Activated T-helper 2 cell treated with anti-CD3 and anti-CD28 coated beads, Interferon-gamma antibody, Interleukin-2, Interleukin-4, amounts not matched to agents 10 μg/mL and 5 μg/mL and 100 μg/mL, durations not matched to agents 14 hours and 24 hours and 36 hours (primary cell): ENCODE measurements at regions not wholly inside any gene's neighbourhood (a gene's known extent, or its start where the extent isn't known, plus 50 kb on each side); places are given as distances from the start of the nearest gene placed in this dataset.
"Not testable (repeated sequence)": the region's sequence is repeated elsewhere in the genome, so short reads cannot be mapped to it uniquely, and the experiment has no call there.

ENCODE experiments used
- DNase-seq: peaks from one replicate; pipeline ENCODE4 v3.0.0; 2021; ENCODE audit warnings: low spot score
- H3K27ac Mint-ChIP-seq: one replicate; pipeline ENCODE4 v1.8.0; 2021; ENCODE audit warnings: mixed read lengths
- H3K27me3 Mint-ChIP-seq: one replicate; pipeline ENCODE4 v1.8.0; 2021; ENCODE audit warnings: low read depth, mixed read lengths
- H3K36me3 Mint-ChIP-seq: one replicate; pipeline ENCODE4 v1.8.0; 2021; ENCODE audit warnings: low read depth, mixed read lengths
- H3K4me1 Mint-ChIP-seq: one replicate; pipeline ENCODE4 v1.8.0; 2021; ENCODE audit warnings: low read depth, mixed read lengths
- H3K4me3 Mint-ChIP-seq: one replicate; pipeline ENCODE4 v1.8.0; 2021; ENCODE audit warnings: low read depth, mild to moderate bottlenecking, moderate library complexity, mixed read lengths
- H3K9me3 Mint-ChIP-seq: one replicate; pipeline ENCODE4 v1.8.0; 2021; ENCODE audit warnings: mixed read lengths
- intact Hi-C: fragments of 100-400 bp; cut with micrococcal nuclease; formaldehyde crosslinking; loops from one replicate; pipeline ENCODE4 v1.15.1; 2023

DNA sequence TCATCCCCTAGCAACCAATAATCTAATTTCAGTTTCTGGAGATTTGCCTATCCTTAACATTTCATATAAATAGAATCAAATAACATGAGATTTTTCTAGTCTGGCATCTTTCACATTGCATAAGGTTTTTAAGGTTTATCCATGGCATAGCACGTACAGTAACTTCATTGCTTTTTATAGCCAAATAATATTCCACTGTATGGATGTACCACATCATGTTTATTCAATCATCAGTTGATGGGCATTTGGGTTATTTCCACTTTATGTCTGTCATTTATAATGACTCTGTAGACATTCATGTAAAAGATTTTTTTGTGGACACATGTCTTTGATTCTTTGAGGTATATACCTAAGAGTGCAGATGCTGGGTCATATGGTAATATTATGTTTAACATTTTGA lies 1052.6 kb downstream of the DNAJB9 start:
- no peak for DNase-seq
- intact Hi-C loops: no loop called here

DNA sequence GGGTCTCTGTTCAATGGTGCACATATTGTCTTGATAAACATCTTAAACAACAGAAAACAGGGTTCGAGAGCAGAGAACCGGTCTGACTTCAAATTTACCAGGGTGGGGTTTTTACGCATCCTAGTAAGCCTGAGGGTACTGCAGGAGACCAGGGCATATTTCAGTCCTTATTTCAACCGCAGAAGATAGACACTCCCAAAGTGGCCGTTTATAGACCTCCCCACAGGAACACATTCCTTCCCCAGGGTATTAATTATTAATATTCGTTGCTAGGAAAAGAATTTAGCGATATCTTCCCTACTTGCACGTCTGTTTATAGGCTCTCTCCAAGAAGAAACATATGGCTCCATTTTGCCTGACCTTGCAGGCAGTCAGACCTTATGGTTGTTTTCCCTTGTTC lies 1063.2 kb downstream of the DNAJB9 start:
- H3K9me3 Mint-ChIP-seq, H3K4me1 Mint-ChIP-seq, DNase-seq, H3K36me3 Mint-ChIP-seq, H3K27ac Mint-ChIP-seq, H3K4me3 Mint-ChIP-seq, H3K27me3 Mint-ChIP-seq, intact Hi-C loops: not testable (repeated sequence)

More for the DNA sequence above, 1052.6 kb downstream of the DNAJB9 start:
- Mint-ChIP-seq H3K36me3 (no peaks in the 10 kb centered on the region), H3K4me3 (no peak overlapping the region), H3K27ac (no peak overlapping the region), H3K27me3 (no peaks in the 10 kb centered on the region), H3K4me1 (no peaks in the 10 kb centered on the region), H3K9me3 (peaks cover 5% of the 10 kb centered on the region)

DNA sequence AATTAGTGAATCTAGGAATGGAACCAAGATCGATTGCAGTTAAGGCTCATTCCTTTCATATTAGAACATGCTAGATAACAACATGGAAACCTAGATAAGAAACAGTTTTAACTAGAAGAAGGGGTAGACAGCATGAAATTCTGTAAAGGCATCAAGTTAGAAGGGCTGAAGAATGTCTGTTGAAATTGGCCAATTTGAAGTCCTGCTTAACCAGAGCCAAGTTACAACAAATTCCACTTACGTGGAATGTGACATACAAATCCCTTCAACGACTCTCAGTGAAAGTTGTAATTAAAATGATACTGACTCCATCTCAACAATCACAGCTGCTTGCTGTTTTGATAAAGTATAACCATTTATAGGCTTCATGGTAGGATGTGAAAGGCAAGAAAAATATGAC lies 1065.7 kb downstream of the DNAJB9 start:
- no peaks in the 10 kb centered on the region for H3K27me3 Mint-ChIP-seq
- no peak for DNase-seq
- intact Hi-C loops: no loop called here
- H3K9me3 Mint-ChIP-seq: no peaks in the 10 kb centered on the region
- no peak overlapping the region for H3K4me3 Mint-ChIP-seq
- no peaks in the 10 kb centered on the region for H3K4me1 Mint-ChIP-seq
- no peaks in the 10 kb centered on the region for H3K36me3 Mint-ChIP-seq
- no peak overlapping the region for H3K27ac Mint-ChIP-seq

DNA sequence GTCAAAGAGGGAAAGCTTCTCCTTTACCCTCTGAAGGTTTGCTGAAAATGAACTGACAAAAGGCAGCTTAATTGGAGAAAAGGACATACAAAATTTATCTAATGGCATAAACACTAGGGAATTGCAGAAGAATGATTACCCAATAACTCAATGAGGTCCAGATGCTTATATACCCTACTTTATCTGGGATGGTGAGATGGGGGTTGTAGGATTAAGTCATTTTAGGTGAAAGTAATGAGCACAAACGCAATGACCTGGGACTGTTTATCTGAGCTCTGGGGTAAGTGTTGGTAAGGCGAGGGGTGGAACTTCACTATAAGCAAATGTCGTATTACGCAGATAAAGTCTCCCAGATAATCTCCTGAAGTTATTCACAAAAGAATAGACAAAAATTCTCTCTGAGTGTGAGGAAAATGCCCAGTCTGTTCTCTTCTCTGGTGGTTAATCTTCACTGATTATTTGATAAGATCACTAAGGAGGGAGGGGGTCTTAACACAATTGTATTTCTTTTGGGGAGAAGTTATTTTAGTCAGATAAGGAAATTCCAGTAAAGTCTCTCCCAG lies 1067.8 kb downstream of the DNAJB9 start:
- no peaks in the 10 kb centered on the region for H3K36me3 Mint-ChIP-seq
- no peaks in the 10 kb centered on the region for H3K27me3 Mint-ChIP-seq
- intact Hi-C loops: no loop called here
- no peak overlapping the region for H3K27ac Mint-ChIP-seq
- no peak for DNase-seq
- H3K9me3 Mint-ChIP-seq: no peaks in the 10 kb centered on the region
- no peaks in the 10 kb centered on the region for H3K4me1 Mint-ChIP-seq
- no peak overlapping the region for H3K4me3 Mint-ChIP-seq

DNA sequence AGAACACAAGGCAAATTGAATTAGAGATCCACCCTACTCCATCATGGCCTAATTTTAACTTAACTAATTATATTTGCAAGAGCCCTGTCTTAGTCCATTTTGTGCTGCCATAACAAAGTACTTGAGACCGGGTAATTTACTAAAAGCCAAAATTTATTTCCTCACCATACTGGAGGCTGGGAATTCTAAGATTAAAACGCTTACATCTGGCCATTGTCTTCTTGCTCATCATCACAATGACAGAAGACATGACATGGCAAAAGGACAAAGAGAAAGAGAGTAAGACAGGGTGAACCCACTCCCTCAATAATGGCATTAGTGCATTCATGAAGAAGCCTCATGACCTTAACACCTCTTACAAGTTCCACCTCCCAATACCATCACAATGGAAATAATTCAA lies 1068.6 kb downstream of the DNAJB9 start:
- Mint-ChIP-seq H3K4me3 (no peak overlapping the region), H3K9me3 (no peaks in the 10 kb centered on the region), H3K27me3 (no peaks in the 10 kb centered on the region), H3K36me3 (no peaks in the 10 kb centered on the region), H3K27ac (no peak overlapping the region), H3K4me1 (no peaks in the 10 kb centered on the region)
- no peak for DNase-seq
- intact Hi-C loops: no loop called here

DNA sequence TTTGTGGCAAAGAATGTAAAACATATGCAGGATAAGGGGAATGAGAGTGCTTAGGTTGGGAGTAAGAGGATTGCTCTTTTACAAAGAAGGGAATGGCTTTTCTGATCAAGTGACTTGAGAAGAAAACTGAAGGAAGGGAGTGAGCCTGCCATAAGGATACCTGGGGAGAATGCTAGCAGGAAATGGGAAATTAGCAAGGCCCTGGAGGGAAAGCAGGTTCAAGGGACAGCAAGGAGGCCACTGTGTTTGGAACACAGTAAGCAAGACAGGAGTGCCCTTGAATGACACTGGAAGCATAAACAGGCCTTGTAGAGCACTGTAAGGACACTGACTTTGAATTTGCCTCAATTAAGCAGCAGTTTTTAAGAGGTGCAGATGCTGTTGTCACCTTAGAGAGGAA lies 1069.9 kb downstream of the DNAJB9 start:
- no peaks in the 10 kb centered on the region for H3K36me3 Mint-ChIP-seq
- H3K27ac Mint-ChIP-seq: no peak overlapping the region
- no peaks in the 10 kb centered on the region for H3K9me3 Mint-ChIP-seq
- H3K4me3 Mint-ChIP-seq: no peak overlapping the region
- intact Hi-C loops: no loop called here
- H3K27me3 Mint-ChIP-seq: no peaks in the 10 kb centered on the region
- no peaks in the 10 kb centered on the region for H3K4me1 Mint-ChIP-seq
- DNase-seq: no peak

DNA sequence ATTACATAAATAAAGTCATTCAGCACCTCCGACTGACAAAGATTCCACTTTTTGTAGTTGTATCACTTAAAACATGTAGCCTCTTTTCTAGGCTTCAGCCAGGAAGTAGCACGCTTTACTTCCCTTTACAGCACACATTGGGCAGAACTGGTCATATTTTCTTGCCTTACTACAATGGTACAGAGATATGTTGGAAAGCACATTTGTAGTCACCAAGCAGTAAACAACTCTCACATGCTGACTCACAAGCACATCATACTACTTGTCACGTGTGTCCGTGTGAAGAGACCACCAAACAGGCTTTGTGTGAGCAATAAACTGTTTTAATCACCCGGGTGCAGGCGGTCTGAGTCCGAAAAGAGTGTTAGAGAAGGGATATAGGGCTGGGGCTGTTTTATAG lies 1071.8 kb downstream of the DNAJB9 start:
- Mint-ChIP-seq H3K9me3 (no peaks in the 10 kb centered on the region), H3K27ac (no peak overlapping the region), H3K4me1 (no peaks in the 10 kb centered on the region), H3K36me3 (no peaks in the 10 kb centered on the region), H3K27me3 (no peaks in the 10 kb centered on the region), H3K4me3 (no peak overlapping the region)
- intact Hi-C loops: no loop called here
- DNase-seq: no peak

DNA sequence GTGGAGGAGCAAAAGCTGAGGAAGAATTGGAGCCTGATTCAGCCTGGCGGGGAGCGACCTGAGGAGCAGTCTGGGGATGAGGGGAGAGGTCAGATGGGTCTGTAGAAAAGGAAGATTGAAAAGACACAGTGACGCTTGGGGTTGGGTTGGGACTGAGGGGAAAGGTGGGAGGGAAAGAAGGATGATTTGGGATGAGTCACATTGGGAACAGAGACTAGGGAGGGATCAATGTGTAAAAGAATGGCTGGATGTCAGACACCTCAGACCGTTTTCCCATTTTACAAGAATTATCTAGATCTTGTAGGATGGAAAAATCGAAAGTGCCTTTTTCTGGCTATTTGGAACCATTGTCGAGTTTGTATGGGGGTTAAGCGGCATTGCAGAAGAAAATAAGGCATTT lies 1076.5 kb downstream of the DNAJB9 start:
- H3K9me3 Mint-ChIP-seq: no peaks in the 10 kb centered on the region
- no peaks in the 10 kb centered on the region for H3K4me1 Mint-ChIP-seq
- H3K36me3 Mint-ChIP-seq: no peaks in the 10 kb centered on the region
- no peak overlapping the region for H3K27ac Mint-ChIP-seq
- no peak overlapping the region for H3K4me3 Mint-ChIP-seq
- intact Hi-C loops: no loop called here
- H3K27me3 Mint-ChIP-seq: no peaks in the 10 kb centered on the region
- no peak for DNase-seq

DNA sequence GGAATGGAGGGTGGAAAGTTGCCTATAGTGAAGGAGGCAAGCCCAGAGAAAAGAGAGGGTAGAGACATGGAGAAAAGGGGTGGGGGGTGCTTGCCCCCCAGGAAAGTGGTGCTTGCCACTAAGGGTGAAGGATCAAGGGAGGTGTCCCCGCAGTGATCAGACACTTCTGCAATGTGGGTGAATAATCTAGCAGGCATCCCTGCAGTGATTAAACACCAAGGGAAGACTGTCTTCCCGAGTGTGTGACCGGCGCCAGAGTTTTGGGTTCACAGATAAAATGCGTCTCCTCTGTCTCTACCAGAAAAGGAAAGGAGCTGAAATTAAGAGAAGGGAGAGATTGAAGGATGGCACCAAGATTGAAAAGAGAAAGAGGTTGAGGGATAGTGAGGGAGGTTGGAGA lies 1076.9 kb downstream of the DNAJB9 start:
- DNase-seq, H3K27me3 Mint-ChIP-seq, H3K9me3 Mint-ChIP-seq, H3K4me1 Mint-ChIP-seq, intact Hi-C loops, H3K27ac Mint-ChIP-seq, H3K4me3 Mint-ChIP-seq, H3K36me3 Mint-ChIP-seq: not testable (repeated sequence)

DNA sequence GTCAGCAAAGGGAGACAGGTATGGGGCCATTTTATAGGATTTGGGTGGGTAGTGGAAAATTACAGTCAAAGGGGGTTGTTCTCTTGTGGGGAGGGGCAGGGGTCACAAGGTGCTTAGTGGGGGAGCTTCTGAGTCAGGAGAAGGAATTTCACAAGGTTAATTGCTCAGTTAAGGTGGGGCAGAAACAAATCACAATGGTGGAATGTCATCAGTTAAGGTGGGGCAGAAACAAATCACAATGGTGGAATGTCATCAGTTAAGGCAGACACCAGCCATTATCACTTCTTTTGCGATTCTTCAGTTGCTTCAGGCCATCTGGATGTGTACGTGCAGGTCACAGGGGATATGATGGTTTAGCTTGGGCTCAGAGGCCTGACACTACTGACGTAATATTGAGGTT lies 1077.6 kb downstream of the DNAJB9 start:
- intact Hi-C loops, H3K27ac Mint-ChIP-seq, H3K36me3 Mint-ChIP-seq, H3K27me3 Mint-ChIP-seq, H3K9me3 Mint-ChIP-seq, DNase-seq, H3K4me3 Mint-ChIP-seq, H3K4me1 Mint-ChIP-seq: not testable (repeated sequence)

DNA sequence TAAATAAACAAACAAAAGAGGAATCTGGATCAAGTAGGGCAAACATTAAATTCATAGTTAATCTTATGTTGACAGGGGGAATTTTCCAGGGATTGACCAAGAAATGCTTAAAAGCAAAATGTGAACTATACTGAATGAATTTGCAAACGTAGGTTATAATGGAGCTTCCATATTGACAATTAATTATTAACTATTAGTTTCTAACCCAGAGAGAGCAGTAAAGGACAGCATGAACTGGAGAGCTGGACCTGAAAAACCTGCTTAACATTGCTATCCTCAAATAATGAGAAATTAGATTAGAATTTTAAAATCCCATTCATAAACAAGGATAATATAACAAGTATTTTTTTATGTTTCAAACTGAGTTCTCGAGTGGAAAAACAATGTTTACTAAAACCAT lies 1089.6 kb downstream of the DNAJB9 start:
- Mint-ChIP-seq H3K27me3 (no peaks in the 10 kb centered on the region), H3K27ac (no peak overlapping the region), H3K4me1 (no peaks in the 10 kb centered on the region), H3K9me3 (no peaks in the 10 kb centered on the region), H3K4me3 (no peak overlapping the region), H3K36me3 (no peaks in the 10 kb centered on the region)
- intact Hi-C loops: no loop called here
- no peak for DNase-seq

DNA sequence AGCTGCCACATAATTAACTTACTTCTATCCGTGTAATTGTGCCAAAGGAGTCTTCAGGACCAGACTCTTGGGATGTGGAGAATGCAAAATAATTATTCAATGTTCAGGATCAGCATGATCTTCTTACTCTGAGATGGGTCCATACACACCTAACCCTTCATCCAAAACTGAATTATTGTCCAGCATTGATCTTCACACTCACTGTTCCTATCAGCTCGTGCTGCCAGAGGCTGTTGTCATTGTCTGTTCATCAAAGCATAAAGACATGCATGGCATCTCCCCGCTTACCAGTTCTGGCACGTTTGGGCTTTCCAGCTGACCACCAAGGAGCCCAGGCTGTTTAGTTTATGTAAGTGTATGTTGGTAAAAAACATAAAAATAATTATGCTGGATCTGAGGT lies 1090.7 kb downstream of the DNAJB9 start:
- Mint-ChIP-seq H3K9me3 (no peaks in the 10 kb centered on the region), H3K4me3 (no peak overlapping the region), H3K4me1 (no peaks in the 10 kb centered on the region), H3K36me3 (no peaks in the 10 kb centered on the region), H3K27me3 (no peaks in the 10 kb centered on the region), H3K27ac (no peak overlapping the region)
- no peak for DNase-seq
- intact Hi-C loops: no loop called here

DNA sequence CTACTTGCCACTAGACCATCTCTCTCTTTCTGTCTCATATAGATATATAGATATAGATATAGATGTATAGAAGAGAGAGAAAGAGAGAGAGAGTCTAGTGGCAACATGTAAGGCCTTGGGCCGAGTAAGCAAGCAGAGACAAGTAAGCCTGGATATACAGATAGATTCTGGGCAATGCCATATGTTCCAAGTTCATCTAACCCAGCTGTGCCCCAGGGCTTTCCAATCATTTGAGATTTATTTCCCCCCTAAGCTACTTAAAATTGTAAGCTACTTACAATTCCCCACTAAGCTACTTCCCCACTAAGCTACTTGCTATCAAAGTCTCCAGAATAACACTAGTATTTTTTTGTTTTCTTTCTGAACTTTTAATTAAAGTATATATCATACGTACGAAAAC lies 1094.1 kb downstream of the DNAJB9 start:
- intact Hi-C loops: no loop called here
- no peaks in the 10 kb centered on the region for H3K27me3 Mint-ChIP-seq
- no peaks in the 10 kb centered on the region for H3K4me1 Mint-ChIP-seq
- H3K36me3 Mint-ChIP-seq: no peaks in the 10 kb centered on the region
- H3K4me3 Mint-ChIP-seq: no peak overlapping the region
- DNase-seq: no peak
- no peak overlapping the region for H3K27ac Mint-ChIP-seq
- no peaks in the 10 kb centered on the region for H3K9me3 Mint-ChIP-seq

DNA sequence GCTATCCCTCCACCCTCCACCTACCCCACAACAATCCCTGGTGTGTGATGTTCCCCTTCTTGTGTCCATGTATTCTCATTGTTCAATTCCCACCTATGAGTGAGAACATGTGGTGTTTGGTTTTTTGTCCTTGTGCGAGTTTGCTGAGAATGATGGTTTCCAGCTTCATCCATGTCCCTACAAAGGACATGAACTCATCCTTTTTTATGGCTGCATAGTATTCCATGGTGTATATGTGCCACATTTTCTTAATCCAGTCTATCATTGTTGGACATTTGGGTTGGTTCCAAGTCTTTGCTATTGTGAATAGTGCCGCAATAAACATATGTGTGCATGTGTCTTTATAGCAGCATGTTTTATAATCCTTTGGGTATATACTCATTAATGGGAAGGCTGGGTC lies 1117.6 kb downstream of the DNAJB9 start:
- H3K4me3 Mint-ChIP-seq, H3K9me3 Mint-ChIP-seq, H3K27me3 Mint-ChIP-seq, intact Hi-C loops, H3K36me3 Mint-ChIP-seq, DNase-seq, H3K4me1 Mint-ChIP-seq, H3K27ac Mint-ChIP-seq: not testable (repeated sequence)
